KMS-11 (cell line): ENCODE measurements at regions not wholly inside any gene's neighbourhood (a gene's known extent, or its start where the extent isn't known, plus 50 kb on each side); places are given as distances from the start of the nearest gene placed in this dataset.

Source experiments
- H2AFZ ChIP-seq: fragments of 200-600 bp; sonication (generic); 2 replicates; pipeline ENCODE4 v1.6.1; 2016; ENCODE audit warnings: antibody characterized with exemption, mixed run types, low read depth
- H3K27ac ChIP-seq: fragments of 200-600 bp; sonication (generic); 2 replicates; pipeline ENCODE4 v1.6.1; 2016; ENCODE audit warnings: mild to moderate bottlenecking, mixed run types
- H3K27me3 ChIP-seq: fragments of 200-600 bp; sonication (generic); 2 replicates; pipeline ENCODE4 v1.6.1; 2017; ENCODE audit warnings: mild to moderate bottlenecking, low read depth, mixed run types, moderate library complexity; ENCODE audit not compliant: insufficient read depth
- H3K36me3 ChIP-seq: fragments of 200-600 bp; sonication (generic); 2 replicates; pipeline ENCODE4 v1.6.1; 2017; ENCODE audit warnings: mild to moderate bottlenecking, mixed run types; ENCODE audit not compliant: insufficient read depth
- H3K4me1 ChIP-seq: fragments of 200-600 bp; sonication (generic); 2 replicates; pipeline ENCODE4 v1.6.1; 2016; ENCODE audit warnings: mild to moderate bottlenecking, low read depth, mixed run types; ENCODE audit not compliant: poor library complexity, severe bottlenecking
- H3K4me2 ChIP-seq: fragments of 200-600 bp; sonication (generic); 2 replicates; pipeline ENCODE4 v1.7.0; 2016; ENCODE audit warnings: mild to moderate bottlenecking, mixed run types
- H3K4me3 ChIP-seq: fragments of 200-600 bp; sonication (generic); IDR thresholded peaks from 2 replicates; pipeline ENCODE4 v1.6.1; 2017; ENCODE audit warnings: low read depth, low read length, mixed read lengths; ENCODE audit not compliant: insufficient read depth
- H3K79me2 ChIP-seq: fragments of 200-600 bp; sonication (generic); 2 replicates; pipeline ENCODE4 v1.6.1; 2016; ENCODE audit warnings: low read depth, mixed run types; ENCODE audit not compliant: insufficient read depth
- H3K9ac ChIP-seq: fragments of 200-600 bp; sonication (generic); 2 replicates; pipeline ENCODE4 v1.6.1; 2016; ENCODE audit warnings: mild to moderate bottlenecking, mixed run types
- H4K20me1 ChIP-seq: fragments of 200-600 bp; sonication (generic); 2 replicates; pipeline ENCODE4 v1.6.1; 2016; ENCODE audit warnings: mild to moderate bottlenecking, mixed run types; ENCODE audit not compliant: insufficient read depth
- CTCF ChIP-seq: fragments of 200-600 bp; sonication (generic); conservative IDR thresholded peaks from 2 replicates; pipeline ENCODE4 v1.6.1; 2017; ENCODE audit warnings: low read depth, mild to moderate bottlenecking, antibody characterized with exemption, low read length, moderate library complexity, mixed read lengths

DNA sequence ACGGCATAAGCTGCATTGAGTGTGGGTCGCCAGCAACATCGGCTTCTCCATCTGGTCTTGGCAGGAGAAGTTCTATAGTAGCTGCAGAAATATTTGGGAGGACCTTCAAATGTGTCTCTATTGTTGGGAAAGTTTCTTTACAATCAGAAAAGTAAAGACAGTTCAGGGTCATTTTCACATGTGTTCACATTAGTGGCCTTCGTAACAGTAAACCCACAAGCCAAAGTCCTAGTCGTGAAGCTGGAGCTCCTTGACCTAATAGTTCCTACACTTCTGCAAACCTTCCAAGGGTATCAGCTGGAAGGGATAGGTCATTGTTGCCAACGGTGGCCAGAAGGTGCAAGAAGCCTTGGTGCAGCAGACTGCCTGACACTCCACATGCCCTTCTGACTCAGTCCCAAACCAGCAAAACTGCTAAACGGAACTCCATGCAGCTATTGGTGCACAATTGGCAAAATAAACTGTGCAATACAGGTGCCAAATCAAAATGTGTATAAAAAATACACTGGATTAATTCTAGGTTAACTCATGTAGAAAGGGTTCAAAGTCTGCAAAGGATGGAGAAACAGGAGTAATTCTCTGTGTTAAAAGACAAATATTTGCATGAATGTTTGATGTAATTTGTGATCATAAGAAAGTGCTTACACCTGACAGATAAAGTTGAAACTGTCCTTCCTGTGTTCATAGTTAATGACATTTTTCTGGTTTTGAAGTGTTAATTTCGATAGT is 102.8 kb upstream of the EGFR start:
- TF ChIP-seq CTCF = no peak
- no peaks in the 10 kb centered on the region for H3K4me1 ChIP-seq

DNA sequence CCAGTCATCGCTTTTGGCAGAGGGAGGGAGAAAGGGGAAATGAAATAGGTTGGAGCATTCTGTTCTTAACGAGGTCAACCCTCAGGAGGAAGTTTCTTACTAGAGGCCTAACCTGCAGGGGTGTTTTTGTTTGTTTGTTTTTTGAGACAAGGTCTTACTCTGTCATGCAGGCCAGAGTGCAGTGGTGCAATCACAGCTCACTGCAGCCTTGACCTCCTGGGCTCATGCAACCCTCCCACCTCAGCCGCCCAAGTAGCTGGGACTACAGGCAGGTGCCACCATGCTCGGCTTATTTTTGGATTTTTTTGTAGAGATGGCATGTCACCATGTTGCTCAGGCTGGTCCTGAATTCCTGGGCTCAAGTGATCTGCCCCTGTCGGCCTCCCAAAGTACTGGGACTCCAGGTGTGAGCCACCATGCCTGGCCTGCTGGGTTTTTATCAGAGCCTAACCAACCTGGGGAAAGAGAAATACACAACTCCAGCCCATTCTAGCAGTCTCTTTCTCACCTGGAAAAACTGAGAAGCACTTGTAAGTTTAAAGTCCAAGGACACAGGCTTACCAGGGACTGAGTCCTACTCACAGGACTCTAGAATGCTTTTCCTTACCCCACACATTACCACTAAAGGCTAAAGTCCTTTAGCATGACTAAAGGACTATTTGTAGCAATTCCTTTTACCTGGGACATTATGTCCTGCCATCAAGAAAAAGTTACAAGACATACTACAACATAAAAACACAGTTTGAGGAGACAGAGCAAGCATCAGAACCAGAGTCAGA is 101.0 kb upstream of the EGFR start:
- no peaks in the 10 kb centered on the region for H3K79me2 ChIP-seq
- no peak overlapping the region for H3K4me3 ChIP-seq
- no peak overlapping the region for H3K9ac ChIP-seq
- H3K4me2 ChIP-seq = no peak overlapping the region
- no peak overlapping the region for H2AFZ ChIP-seq
- TF ChIP-seq CTCF = no peak
- no peak overlapping the region for H3K27ac ChIP-seq
- H3K4me1 ChIP-seq = no peaks in the 10 kb centered on the region
- no peaks in the 10 kb centered on the region for H4K20me1 ChIP-seq
- H3K27me3 ChIP-seq = no peaks in the 10 kb centered on the region
- H3K36me3 ChIP-seq = no peaks in the 10 kb centered on the region

More for the DNA sequence above, 102.8 kb upstream of the EGFR start:
- H3K4me3 ChIP-seq = no peak overlapping the region
- no peaks in the 10 kb centered on the region for H3K27me3 ChIP-seq
- no peaks in the 10 kb centered on the region for H3K79me2 ChIP-seq
- no peak overlapping the region for H3K9ac ChIP-seq
- H3K36me3 ChIP-seq = no peaks in the 10 kb centered on the region
- no peak overlapping the region for H3K27ac ChIP-seq
- no peak overlapping the region for H3K4me2 ChIP-seq
- no peak overlapping the region for H2AFZ ChIP-seq
- no peaks in the 10 kb centered on the region for H4K20me1 ChIP-seq

GRCh38 chr7:54921116-54921515 is 97.7 kb upstream of the EGFR start:
- Histone ChIP-seq H3K36me3 (no peaks in the 10 kb centered on the region), H3K4me2 (no peak overlapping the region), H2AFZ (no peak overlapping the region)

DNA sequence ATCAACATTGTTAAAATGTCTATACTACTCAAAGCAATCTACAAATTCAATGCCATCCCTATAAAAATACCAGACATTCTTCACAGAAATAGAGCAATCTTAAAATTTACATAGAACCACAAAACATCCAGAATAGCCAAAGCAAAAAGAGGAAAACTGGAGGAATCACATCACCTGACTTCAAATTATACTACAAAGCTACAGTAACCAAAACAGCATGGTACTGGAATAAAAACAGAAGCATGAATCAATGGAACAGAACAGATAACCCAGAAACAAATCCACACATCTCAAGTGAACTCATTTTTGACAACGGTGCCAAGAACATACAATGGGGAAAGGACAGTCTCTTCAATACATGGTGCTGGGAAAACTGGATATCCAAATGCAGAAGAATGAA is 87.3 kb upstream of the EGFR start:
- no peaks in the 10 kb centered on the region for H3K79me2 ChIP-seq
- no peak overlapping the region for H2AFZ ChIP-seq
- H3K27ac ChIP-seq = no peak overlapping the region
- H3K4me2 ChIP-seq = no peak overlapping the region
- H3K9ac ChIP-seq = no peak overlapping the region
- TF ChIP-seq CTCF = no peak
- no peaks in the 10 kb centered on the region for H4K20me1 ChIP-seq
- no peaks in the 10 kb centered on the region for H3K36me3 ChIP-seq
- H3K4me1 ChIP-seq = no peaks in the 10 kb centered on the region
- no peak overlapping the region for H3K4me3 ChIP-seq
- H3K27me3 ChIP-seq = no peaks in the 10 kb centered on the region

More at GRCh38 chr7:54921116-54921515, 97.7 kb upstream of the EGFR start:
- no peaks in the 10 kb centered on the region for H4K20me1 ChIP-seq
- H3K27ac ChIP-seq = no peak overlapping the region
- H3K4me1 ChIP-seq = no peaks in the 10 kb centered on the region
- H3K4me3 ChIP-seq = no peak overlapping the region
- H3K9ac ChIP-seq = no peak overlapping the region
- H3K79me2 ChIP-seq = no peaks in the 10 kb centered on the region
- TF ChIP-seq CTCF = no peak
- H3K27me3 ChIP-seq = no peaks in the 10 kb centered on the region
